HG03039 (cell line): ENCODE measurements at regions not wholly inside any gene's neighbourhood (a gene's known extent, or its start where the extent isn't known, plus 50 kb on each side); places are given as distances from the start of the nearest gene placed in this dataset.
"Not testable (repeated sequence)": the region's sequence is repeated elsewhere in the genome, so short reads cannot be mapped to it uniquely, and the experiment has no call there.

Experiments
- ATAC-seq: cut with Tn5 transposase; IDR thresholded peaks from one replicate; pipeline ENCODE4 v1.9.1; 2021; ENCODE audit warnings: mild to moderate bottlenecking, moderate library complexity; ENCODE audit not compliant: unreplicated experiment

- no peak for ATAC-seq
These were observed 157.1 kb downstream of the PHLDA1 start for GRCh38 chr12:75874441-75874840.

DNA sequence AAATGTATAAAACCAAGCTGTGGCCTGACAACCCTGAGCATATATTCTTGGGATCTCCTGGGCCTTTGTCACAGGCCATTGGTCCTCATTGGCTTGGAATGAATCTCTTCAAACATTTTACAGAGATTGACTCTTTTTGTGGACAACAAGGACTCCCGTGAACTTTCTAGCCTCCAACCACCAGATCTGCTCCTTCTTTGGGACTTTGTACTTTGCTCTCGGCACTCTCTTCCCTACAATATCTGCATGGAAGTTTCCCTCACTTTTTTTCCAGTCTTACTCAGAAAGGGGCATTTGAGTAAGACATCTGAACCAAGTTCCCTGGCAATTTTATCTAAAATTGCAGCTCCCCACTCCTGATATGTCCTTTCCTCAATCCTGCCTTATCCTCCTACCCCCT lies 158.8 kb downstream of the PHLDA1 start:
- ATAC-seq, result no peak

GRCh38 chr12:75870878-75871277 lies 160.7 kb downstream of the PHLDA1 start:
- no peak for ATAC-seq

GRCh38 chr12:75868501-75868900 lies 163.1 kb downstream of the PHLDA1 start:
- no peak for ATAC-seq

- ATAC-seq, result no peak
These were observed 166.3 kb downstream of the PHLDA1 start for GRCh38 chr12:75865315-75865714.

DNA sequence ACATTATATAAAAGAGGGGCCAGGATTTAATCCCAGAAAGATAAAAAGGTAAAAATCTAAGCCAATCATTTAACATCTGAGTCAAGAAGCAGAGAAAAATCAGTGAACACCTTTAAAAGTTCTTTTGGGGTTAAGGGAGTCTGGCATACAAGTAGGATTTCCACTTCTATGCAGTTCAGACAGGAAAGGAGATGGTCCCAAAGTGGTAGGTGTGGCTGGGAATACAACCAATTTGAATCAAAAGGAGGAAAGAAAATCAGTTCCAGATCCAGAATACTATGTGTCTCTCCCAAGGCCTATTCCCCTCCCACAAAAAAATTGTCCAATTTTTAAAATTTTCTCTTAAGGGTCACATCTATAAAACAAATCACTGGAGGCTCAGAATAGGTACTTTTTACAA lies 167.4 kb downstream of the PHLDA1 start:
- no peak for ATAC-seq

DNA sequence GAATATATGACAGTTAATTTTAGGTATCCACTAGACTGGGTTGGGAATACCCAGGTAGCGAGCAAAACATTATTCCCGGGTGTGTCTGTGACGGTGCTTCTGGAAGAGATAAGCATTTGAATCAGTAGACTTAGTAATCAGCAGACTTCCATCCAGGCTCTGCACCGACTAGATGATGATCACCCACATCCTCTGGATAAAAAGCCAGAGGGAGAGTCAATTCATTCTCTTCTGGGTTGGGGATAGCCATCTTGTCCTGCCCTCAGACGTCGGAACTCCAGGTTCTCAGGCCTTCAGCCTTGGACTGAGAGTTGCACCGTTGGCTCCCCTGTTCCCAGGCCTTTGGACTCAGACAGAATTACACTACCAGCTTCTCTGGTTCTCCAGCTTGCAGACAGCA lies 168.0 kb downstream of the PHLDA1 start:
- no peak for ATAC-seq

- no peak for ATAC-seq
These were observed 168.7 kb downstream of the PHLDA1 start for GRCh38 chr12:75862692-75863471.

- ATAC-seq, result no peak
These were observed 171.7 kb downstream of the PHLDA1 start for GRCh38 chr12:75859868-75860267.

DNA sequence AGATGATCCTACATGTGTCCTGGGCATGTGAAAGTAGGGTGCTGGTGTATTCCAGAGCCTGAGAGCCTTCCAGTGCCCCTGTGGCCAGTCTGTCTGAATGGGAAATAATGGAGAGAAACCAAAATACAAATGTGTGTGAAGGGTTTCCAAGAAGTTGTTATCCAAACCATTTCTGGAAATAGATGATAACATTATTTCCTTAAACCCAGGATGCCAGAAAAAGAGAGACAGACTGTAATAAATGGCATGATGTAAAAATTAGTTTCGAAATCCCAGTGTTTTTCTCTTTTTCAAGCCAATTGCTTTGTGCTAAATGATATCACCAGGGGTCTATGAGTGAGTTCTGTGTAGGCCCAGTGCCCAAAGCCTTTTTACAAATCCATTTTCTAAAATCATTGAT lies 175.3 kb downstream of the PHLDA1 start:
- ATAC-seq, result no peak

DNA sequence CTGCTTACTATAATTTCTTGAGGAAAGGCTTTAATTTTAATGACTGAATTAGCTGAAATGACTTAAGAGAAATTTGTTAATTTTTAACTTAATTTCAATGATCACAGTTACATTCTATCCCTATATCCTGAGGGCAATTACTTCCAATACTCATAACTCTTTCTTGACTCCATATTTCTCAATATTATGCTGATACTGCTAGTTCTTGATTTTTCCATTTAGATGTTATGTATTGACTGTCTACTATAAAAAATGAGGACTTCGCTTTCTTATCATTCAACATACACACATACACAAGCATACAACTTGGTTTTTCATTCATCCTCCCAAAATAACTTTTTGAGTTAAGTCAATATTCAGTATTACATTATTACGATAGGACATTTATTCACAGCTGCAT lies 176.2 kb downstream of the PHLDA1 start:
- no peak for ATAC-seq

GRCh38 chr12:75854681-75855309 lies 176.8 kb downstream of the PHLDA1 start:
- no peak for ATAC-seq

- ATAC-seq, result not testable (repeated sequence)
These were observed 177.4 kb downstream of the PHLDA1 start for GRCh38 chr12:75854137-75854536.

DNA sequence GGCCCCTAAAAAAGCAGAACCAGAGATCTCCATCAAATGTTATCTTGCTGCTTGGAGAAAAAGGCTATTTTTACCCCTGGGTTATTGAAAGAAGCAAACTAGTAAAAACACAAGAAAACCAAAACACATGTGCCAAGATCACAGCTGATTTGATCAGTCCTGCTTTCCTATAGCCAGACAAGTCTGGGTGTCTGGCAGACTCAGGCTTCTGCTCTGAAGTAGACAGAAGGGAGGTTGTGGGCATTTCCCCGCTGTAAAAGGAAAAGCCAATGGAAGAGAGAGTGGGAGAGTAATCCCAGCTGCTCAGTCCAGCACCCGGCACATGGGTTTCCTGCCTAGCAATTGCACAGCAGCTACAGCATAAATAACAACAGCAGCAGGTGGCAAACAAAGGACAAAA lies 177.9 kb downstream of the PHLDA1 start:
- ATAC-seq, result no peak

DNA sequence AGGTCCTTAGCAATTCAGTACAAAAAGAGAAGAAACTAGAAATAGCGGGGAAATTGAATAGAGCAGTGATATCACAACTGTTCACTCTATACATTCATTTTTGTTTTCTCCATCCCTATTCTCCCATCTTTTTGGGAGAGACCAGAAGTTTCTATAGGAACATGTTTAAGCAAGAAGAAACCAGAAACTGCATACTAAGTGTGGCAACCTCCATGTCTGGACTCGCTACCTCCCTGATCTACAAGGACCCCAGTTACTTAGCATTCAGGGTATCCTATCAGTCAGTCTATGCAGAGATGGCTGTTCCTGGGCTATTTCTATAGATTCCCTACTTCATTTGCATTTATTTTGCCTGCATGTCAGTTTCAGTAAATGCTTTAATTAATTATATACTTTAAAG lies 178.6 kb downstream of the PHLDA1 start:
- ATAC-seq, result no peak

DNA sequence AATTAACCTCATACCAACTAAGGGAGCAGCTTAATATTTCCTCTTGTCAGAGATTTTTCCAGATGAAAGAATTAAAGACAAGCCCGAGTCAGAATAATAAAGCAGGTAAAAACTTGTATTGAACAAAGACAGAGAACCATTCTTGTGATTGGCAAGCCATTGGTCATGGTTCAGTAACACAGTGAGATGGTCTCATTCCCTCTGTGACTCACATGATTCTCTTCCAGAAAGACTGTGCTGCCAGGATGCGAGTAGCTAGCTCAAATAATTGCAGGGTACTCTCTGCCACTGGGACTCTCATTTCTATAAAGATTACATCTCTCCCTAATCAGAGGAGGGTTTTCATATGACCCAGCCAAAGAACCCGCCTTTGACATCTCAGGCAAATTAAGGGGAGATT lies 179.4 kb downstream of the PHLDA1 start:
- no peak for ATAC-seq

- no peak for ATAC-seq
These were observed 180.7 kb downstream of the PHLDA1 start for GRCh38 chr12:75850721-75851462.

DNA sequence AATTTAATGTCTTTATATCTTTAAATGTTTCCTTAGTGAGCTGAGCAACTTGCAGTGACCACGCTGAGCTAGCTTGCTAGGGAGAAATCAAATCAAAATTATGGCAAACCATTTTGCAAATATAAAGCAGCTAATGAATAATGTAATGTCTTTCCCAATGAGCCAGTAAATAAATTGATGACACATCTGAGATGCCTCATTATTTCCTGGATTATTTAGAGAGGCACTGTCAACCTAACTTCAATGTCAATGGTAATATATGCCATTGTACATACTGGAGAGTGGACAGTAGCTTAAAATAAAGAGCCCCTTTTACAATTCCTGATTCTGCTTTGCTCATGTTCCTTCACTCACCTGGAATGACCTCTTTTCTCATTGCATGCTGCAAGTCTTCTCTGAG lies 182.6 kb downstream of the PHLDA1 start:
- ATAC-seq, result no peak

- no peak for ATAC-seq
These were observed 183.1 kb downstream of the PHLDA1 start for GRCh38 chr12:75848431-75848925.

- no peak for ATAC-seq
These were observed 185.5 kb downstream of the PHLDA1 start for GRCh38 chr12:75846102-75846501.

DNA sequence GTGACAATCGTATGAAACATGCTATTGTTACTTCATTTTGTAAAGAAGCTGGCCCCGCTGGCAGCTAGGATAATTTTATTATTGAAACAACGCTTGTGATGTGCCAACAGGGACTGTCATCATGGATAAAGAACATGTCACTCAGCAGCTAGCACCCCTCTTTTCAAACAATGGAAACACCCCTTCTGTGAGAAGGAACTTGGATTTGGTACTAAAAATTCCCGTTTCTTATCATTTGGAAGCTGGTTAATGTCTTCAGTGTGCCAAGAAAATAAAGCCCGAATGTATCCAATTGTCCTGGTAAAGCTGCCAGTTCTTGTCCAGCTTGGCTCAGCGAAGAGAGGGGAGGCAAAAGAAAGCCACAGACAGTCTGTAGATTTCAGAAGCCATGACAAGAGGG lies 186.6 kb downstream of the PHLDA1 start:
- no peak for ATAC-seq
